Endothelial cell of umbilical vein (primary cell): ENCODE measurements at regions not wholly inside any gene's neighbourhood (a gene's known extent, or its start where the extent isn't known, plus 50 kb on each side); places are given as distances from the start of the nearest gene placed in this dataset.
A peak's percentile ranks its signal among the peaks of the same experiment; 100 is the strongest.

Experiments used
- BruUV-seq: library from RNA; stranded (reverse); fragments of 400-500 nt; replicated peaks from 2 replicates; lab custom pipeline; 2021; lab: Mats Ljungman, UMichigan
- CTCF ChIA-PET: fragments of 300-600, 350-600 bp; sonication (Branson Sonifier 250); formaldehyde crosslinking; loops from one replicate; lab custom pipeline; 2021; ENCODE audit warnings: antibody characterized with exemption, inconsistent platforms; lab: Charles Lee
- POLR2A ChIA-PET: fragments of 300-600, 350-600 bp; sonication (Branson Sonifier 250); formaldehyde crosslinking; loops from one replicate; lab custom pipeline; 2021; ENCODE audit warnings: antibody characterized with exemption, inconsistent platforms; lab: Charles Lee
- DNase-seq: peaks from one replicate; pipeline ENCODE4 v3.0.0-alpha.2; 2011; ENCODE audit warnings: low read depth, low spot score
- FAIRE-seq: peaks from 2 replicates; lab custom pipeline; 2011; peaks lifted over from hg19 to GRCh38; lab: Jason Lieb, UNC
- H2AFZ ChIP-seq: 2 replicates; pipeline ENCODE4 v1.6.0; 2012; ENCODE audit warnings: low read depth, low read length, control low read depth, inconsistent platforms
- H3K27ac ChIP-seq: 2 replicates; pipeline ENCODE4 v1.5.1; 2011; ENCODE audit warnings: low read depth, mild to moderate bottlenecking, control low read depth, low read length, moderate library complexity; ENCODE audit not compliant: insufficient read depth
- H3K27me3 ChIP-seq, 2 experiments: 2 replicates each; pipeline versions ENCODE4 v1.6.0 to v1.6.1; 2011; ENCODE audit warnings: low read length in 2 of 2, mixed read lengths in 1 of 2; ENCODE audit not compliant: control insufficient read depth in 2 of 2, insufficient read depth in 2 of 2
- H3K36me3 ChIP-seq, 2 experiments: 2 replicates in 1 of 2; 3 replicates in 1 of 2; pipeline ENCODE4 v1.5.1; 2011; ENCODE audit warnings: low read length in 2 of 2, mild to moderate bottlenecking in 1 of 2, moderate library complexity in 1 of 2; ENCODE audit not compliant: control insufficient read depth in 2 of 2, insufficient read depth in 2 of 2; ENCODE audit errors: extremely low read depth in 1 of 2
- H3K4me1 ChIP-seq: 3 replicates; pipeline ENCODE4 v1.5.1; 2011; ENCODE audit warnings: mild to moderate bottlenecking, low read length; ENCODE audit not compliant: control insufficient read depth, insufficient read depth; ENCODE audit errors: extremely low read depth
- H3K4me2 ChIP-seq: 2 replicates; pipeline ENCODE4 v1.6.1; 2011; ENCODE audit warnings: low read length, control low read depth, mixed read lengths; ENCODE audit not compliant: insufficient read depth
- H3K4me3 ChIP-seq, 3 experiments: fragments of 200-600 bp in 1 of 3; sonication (generic), shearing (Covaris generic) in 1 of 3; replicated peaks in 1 of 3; 2 replicates each; pipeline ENCODE4 v1.5.1; 2011 to 2016; ENCODE audit warnings: control low read depth in 3 of 3, low read length in 3 of 3, mild to moderate bottlenecking in 2 of 3, inconsistent platforms in 1 of 3, low read depth in 1 of 3, moderate library complexity in 1 of 3; ENCODE audit not compliant: insufficient read depth in 1 of 3
- H3K79me2 ChIP-seq: 2 replicates; pipeline ENCODE4 v1.6.0; 2012; ENCODE audit warnings: low read length, inconsistent platforms; ENCODE audit not compliant: control insufficient read depth, insufficient read depth
- H3K9ac ChIP-seq: replicated peaks from 2 replicates; pipeline ENCODE3; 2011; ENCODE audit warnings: low read length, control low read depth; ENCODE audit not compliant: insufficient read depth; ENCODE audit errors: extremely low read depth
- H3K9me1 ChIP-seq: replicated peaks from 3 replicates; pipeline ENCODE4 v1.6.0; 2011; ENCODE audit warnings: mild to moderate bottlenecking, low read length; ENCODE audit not compliant: control insufficient read depth, insufficient read depth; ENCODE audit errors: extremely low read depth
- H3K9me3 ChIP-seq: replicated peaks from 2 replicates; pipeline ENCODE4 v1.5.1; 2012; ENCODE audit warnings: low read length, inconsistent platforms; ENCODE audit not compliant: control insufficient read depth, insufficient read depth
- H4K20me1 ChIP-seq: replicated peaks from 2 replicates; pipeline ENCODE3; 2011; ENCODE audit warnings: mild to moderate bottlenecking, low read length; ENCODE audit not compliant: control insufficient read depth, insufficient read depth; ENCODE audit errors: extremely low read depth
- EZH2 ChIP-seq: IDR thresholded peaks from 2 replicates; pipeline ENCODE4 v1.6.1; 2012; ENCODE audit warnings: borderline replicate concordance, low read depth, mild to moderate bottlenecking, moderate library complexity, low read length, inconsistent platforms; ENCODE audit not compliant: severe bottlenecking
- GATA2 ChIP-seq: IDR thresholded peaks from 2 replicates; pipeline ENCODE4 v1.7.0; 2011; ENCODE audit warnings: low read depth, mild to moderate bottlenecking, moderate library complexity, mixed read lengths, low read length; ENCODE audit not compliant: insufficient read length, insufficient read depth
- JUN ChIP-seq: IDR thresholded peaks from 2 replicates; pipeline ENCODE4 v1.6.1; 2011; ENCODE audit warnings: borderline replicate concordance, low read depth; ENCODE audit not compliant: insufficient read length, insufficient read depth
- POLR2AphosphoS5 ChIP-seq: IDR thresholded peaks from 2 replicates; pipeline ENCODE4 v1.6.1; 2012; ENCODE audit warnings: low read depth, mild to moderate bottlenecking, control low read depth, low read length, moderate library complexity; ENCODE audit not compliant: insufficient read depth
- dilution Hi-C: fragments of 300-500 bp; cut with MboI; formaldehyde crosslinking; loops from one replicate; pipeline ENCODE4 v1.15.0; 2019; ENCODE audit warnings: low sequenced_read_pairs; ENCODE audit not compliant: extremely low pct_ligation_motif_present
- intact Hi-C: fragments of 100-400 bp; cut with micrococcal nuclease; formaldehyde crosslinking; loops from one replicate; pipeline ENCODE4 v1.10.0; 2022
- TF ChIP-seq, protein P1 (sequence below), 2 donors: IDR thresholded peaks; 1 replicate in 1 of 2; 2 replicates in 1 of 2; pipeline ENCODE4 v1.5.1; 2011; ENCODE audit warnings: low read length in 2 of 2, mild to moderate bottlenecking in 2 of 2, moderate library complexity in 2 of 2, control low read depth in 1 of 2, inconsistent platforms in 1 of 2, low read depth in 1 of 2; ENCODE audit not compliant: insufficient read depth in 1 of 2; ENCODE audit errors: extremely low read depth in 1 of 2

DNA sequence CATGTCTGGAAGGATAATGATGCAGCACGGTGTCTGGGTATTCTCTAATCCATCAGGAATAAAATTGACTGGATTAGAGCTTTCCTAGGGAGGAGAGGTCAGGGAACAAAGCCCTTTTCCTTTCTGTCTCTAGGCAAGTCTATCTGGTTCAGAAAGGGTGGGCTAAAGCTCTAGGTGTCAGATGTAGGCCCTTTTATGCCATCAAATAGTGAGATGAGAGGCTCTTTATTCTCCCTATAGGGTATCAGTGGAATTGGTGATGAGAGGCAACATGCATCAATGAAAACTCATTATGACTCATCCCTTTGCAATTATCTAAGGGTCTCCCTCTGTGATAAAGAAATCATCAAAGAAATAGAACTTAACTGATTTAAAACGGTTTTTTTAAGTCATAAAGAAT is 328.0 kb upstream of the CRIM1 start:
- BruUV-seq = no TSS peak
- Histone ChIP-seq H2AFZ (no peak overlapping the region), H3K4me1 (no peaks in the 10 kb centered on the region), H3K79me2 (no peaks in the 10 kb centered on the region), H3K36me3 (no peaks in the 10 kb centered on the region), H3K27ac (no peak overlapping the region), H3K4me2 (no peak overlapping the region), H3K9ac (no peak overlapping the region), H3K27me3 (no peaks in the 10 kb centered on the region), H4K20me1 (no peaks in the 10 kb centered on the region), H3K4me3 (no peak overlapping the region), H3K9me1 (no peaks in the 10 kb centered on the region), H3K9me3 (no peaks in the 10 kb centered on the region)
- FAIRE-seq (no peak), DNase-seq (no peak)
- POLR2A ChIA-PET = no interaction called here
- TF ChIP-seq JUN = peak; percentile 22
- no peak for TF ChIP-seq GATA2
- dilution Hi-C loops (no loop called here), intact Hi-C loops (loop anchor here (10.0 kb wide), 1 partner anchor 1437 kb away; no protein-coding TSS in a partner anchor)
- CTCF ChIA-PET = interaction anchor here (1.0 to 1.1 kb wide), 3 partner anchors 15 to 28 kb away, joined by 3 read pairs; no protein-coding TSS in a partner anchor

DNA sequence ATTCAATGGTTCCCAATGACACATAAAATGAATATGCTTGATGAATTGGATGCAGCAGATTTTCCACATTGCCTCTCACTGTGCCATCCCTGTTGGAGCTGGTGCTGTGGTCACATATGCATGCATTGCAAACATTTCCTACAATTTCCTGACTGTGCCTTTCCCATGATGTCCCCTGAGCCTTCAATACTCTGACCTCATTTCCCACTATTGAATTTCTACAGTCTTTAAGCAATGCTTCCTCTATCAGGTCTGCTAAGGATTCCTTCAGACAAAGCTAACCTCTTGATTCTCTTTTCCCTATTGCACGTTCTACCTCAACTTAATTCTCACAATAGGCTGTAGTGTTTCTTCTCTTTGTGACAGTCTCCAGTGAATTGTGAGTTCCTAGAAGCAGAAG is 342.5 kb upstream of the CRIM1 start:
- peaks cover 0 to 6% of the 10 kb centered on the region in 2 experiments for H3K27me3 ChIP-seq
- FAIRE-seq = no peak

More for the DNA sequence above, 342.5 kb upstream of the CRIM1 start:
- dilution Hi-C loops (no loop called here), intact Hi-C loops (no loop called here)
- ChIA-PET POLR2A (no interaction called here), CTCF (interaction anchor here (0.7 to 1.5 kb wide), 2 partner anchors 11 to 66 kb away, joined by 3 to 4 read pairs; no protein-coding TSS in a partner anchor)
- Histone ChIP-seq H3K27ac (no peak overlapping the region), H3K4me1 (peaks cover 3% of the 10 kb centered on the region), H2AFZ (no peak overlapping the region), H3K4me2 (no peak overlapping the region), H3K9me3 (no peaks in the 10 kb centered on the region), H3K9me1 (no peaks in the 10 kb centered on the region), H3K4me3 (no peak overlapping the region), H3K36me3 (no peaks in the 10 kb centered on the region), H3K9ac (no peak overlapping the region), H3K79me2 (no peaks in the 10 kb centered on the region), H4K20me1 (no peaks in the 10 kb centered on the region)
- TF ChIP-seq, protein P1, sequence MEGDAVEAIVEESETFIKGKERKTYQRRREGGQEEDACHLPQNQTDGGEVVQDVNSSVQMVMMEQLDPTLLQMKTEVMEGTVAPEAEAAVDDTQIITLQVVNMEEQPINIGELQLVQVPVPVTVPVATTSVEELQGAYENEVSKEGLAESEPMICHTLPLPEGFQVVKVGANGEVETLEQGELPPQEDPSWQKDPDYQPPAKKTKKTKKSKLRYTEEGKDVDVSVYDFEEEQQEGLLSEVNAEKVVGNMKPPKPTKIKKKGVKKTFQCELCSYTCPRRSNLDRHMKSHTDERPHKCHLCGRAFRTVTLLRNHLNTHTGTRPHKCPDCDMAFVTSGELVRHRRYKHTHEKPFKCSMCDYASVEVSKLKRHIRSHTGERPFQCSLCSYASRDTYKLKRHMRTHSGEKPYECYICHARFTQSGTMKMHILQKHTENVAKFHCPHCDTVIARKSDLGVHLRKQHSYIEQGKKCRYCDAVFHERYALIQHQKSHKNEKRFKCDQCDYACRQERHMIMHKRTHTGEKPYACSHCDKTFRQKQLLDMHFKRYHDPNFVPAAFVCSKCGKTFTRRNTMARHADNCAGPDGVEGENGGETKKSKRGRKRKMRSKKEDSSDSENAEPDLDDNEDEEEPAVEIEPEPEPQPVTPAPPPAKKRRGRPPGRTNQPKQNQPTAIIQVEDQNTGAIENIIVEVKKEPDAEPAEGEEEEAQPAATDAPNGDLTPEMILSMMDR (IDR thresholded peaks at IDR 0.05; ENCODE audit: extremely low read depth in 1 of 2, insufficient read depth in 1 of 2, low read depth in 1 of 2, low read length in 2 of 2) = no peak
- TF ChIP-seq JUN (peak; percentile 34), EZH2 (no peak), GATA2 (no peak), POLR2AphosphoS5 (no peak)
- peak; percentile 34 for DNase-seq
- BruUV-seq = no TSS peak
